NCI-H446 treated with DMSO at 0.1 percent for 48 hours (cell line): ENCODE measurements at regions not wholly inside any gene's neighbourhood (a gene's known extent, or its start where the extent isn't known, plus 50 kb on each side); places are given as distances from the start of the nearest gene placed in this dataset.

ENCODE experiments used
- DNase-seq: peaks from one replicate; lab custom pipeline; 2025; lab: John Stamatoyannopoulos, UW

DNA sequence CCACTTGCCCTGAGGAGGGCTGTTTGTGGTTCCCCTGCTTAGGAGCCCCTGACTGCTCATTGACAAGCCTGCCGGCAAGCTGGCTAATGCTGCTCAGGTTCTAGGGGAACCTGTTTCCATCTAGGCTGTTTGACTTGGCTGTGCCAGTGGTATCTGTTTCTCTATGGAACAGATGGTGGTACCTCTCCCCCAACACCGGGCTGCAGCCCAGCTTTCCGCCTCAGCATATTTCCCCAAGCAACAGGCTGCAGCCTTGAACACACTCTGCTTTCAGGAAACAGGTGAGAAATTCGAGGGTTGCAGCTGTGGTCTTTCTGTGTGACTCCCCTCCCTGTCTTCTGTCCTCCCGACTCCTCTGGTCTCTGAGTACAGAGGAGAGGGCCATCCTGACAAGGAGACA is 132.3 kb downstream of the TMEM132E start:
- DNase-seq = no peak

DNA sequence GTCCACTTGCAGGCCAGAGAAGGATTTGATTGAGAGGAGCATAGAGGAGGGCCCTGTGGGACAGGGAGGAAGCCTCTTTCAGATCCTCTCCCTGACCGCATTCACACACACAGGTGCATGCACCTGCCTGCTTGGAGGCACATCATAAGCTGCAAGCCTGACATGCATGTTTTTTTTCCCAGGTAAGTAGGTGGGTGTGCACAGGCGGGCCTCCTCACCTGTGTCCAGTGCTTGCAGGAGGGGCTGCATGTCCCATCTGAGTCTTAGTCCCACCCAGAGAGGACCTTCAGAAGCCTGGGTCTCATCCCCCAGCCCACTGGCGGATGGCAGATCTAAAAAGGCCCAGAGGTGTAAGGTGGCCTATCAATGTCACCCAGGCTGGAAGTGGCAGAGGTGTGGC is 130.8 kb downstream of the TMEM132E start:
- DNase-seq = no peak

DNA sequence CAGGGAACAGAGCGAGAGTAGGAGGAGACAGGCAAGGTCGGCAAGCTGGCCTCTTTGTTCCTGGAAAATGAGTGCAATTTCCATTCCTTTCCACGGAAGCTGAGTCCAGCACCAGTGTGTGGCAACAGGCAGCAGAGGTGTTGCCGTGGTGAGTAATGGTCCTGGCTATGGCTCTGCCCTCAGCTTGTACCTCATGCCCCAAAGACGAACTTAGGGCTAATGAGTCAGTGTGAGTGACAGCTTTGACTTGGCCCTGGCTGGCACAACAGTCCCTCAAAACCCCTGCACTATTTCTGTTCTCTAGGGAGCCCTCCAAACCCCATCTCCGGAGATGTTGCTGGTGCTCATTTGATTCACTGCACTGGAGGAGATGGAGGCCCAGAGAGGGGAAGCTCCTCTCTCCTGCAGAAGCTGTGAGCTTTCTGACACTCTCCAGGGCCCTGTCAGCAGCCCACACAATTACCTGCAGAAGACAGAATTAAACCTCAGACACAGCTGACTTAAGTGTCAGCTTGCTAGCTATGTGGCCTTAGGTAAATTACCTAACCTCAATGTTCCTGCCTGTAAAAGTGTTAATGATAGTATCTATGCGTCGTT is 129.9 kb downstream of the TMEM132E start:
- DNase-seq = no peak

DNA sequence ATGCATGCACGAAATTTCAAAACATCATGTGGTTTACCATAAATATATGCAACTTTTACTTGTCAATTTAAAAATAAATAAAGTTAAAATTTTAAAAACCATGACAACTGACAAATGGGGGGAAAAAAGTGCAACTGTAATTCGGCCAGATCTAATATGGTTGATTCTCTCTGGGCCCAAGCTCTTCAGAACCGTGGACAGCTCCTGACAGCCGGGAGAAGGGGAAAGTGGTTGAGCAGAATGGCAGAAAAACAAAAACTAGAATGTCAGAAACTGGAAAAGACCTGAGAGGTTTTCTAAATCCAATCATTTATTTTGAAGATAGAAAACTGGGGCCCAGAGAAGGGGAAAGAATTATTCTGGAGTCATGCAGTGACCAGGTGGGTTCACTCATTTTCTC is 126.6 kb downstream of the TMEM132E start:
- DNase-seq = no peak

DNA sequence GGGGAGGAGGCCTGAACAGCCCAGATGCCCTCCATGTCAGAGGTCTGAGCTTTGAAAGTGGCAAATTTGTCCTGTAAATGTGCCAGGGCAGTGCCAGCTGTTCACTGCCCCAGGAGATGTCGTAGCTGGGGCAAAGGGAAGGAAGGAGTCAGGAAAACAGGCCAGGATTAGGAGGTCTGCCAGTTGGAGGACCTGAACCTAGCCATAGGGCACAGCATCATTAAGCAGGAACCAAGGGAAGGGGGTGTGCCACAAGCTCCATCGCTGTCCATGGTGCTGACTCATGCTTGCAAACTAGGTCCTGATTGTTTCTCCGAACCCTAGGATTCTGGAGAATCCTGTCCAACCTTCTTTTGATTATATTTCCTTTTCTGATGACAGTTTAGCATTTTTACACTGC is 124.2 kb downstream of the TMEM132E start:
- DNase-seq = no peak

DNA sequence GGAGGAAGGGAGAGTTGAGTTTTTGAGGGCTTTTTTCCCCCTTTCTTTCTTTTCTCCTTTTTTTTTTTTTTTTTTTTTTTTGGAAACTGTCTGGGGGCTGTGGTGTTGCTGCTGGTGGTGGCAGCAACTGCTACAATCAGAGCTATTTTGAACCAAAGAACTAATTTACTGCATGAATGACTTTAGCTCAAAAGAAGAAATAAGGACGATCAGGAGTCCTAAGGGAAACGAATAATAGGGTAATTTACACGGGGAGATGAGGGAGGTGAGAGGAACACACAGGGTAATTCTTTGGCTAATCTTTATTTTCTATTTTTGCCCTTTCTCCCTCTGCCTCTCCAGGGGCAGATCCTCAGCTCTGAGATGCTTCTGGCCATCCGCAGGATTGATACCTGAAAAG is 119.8 kb downstream of the TMEM132E start:
- no peak for DNase-seq

DNA sequence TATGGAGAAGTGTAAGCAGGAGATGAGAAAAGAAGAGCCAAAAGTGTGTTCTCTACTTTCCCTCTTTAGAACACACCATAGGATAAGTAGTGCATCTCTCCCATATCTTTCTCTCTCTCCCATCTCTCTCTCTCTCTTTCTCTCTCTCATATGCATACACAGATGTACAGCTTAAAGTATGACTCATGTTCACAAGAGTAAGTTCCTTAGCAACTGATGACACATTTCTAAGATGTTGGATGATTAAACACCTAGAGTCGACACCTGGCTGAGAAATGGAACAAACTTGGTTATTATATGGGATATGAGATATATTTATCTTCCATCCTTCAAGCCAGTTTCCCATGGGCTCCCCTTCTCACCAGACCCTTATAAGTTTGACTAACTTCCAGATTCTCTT is 113.5 kb downstream of the TMEM132E start:
- no peak for DNase-seq
